Loucy (cell line): ENCODE measurements at regions not wholly inside any gene's neighbourhood (a gene's known extent, or its start where the extent isn't known, plus 50 kb on each side); places are given as distances from the start of the nearest gene placed in this dataset.

Source experiments
- H2AFZ ChIP-seq: fragments of 200-600 bp; sonication (generic); 2 replicates; pipeline ENCODE4 v1.6.0; 2016; ENCODE audit warnings: antibody characterized with exemption, mild to moderate bottlenecking, low read length, moderate library complexity
- H3F3A ChIP-seq: fragments of 200-600 bp; 2 replicates; pipeline ENCODE4 v1.6.0; 2016; ENCODE audit warnings: antibody characterized with exemption, low read depth, mild to moderate bottlenecking
- H3K27me3 ChIP-seq: fragments of 200-600 bp; sonication (generic); 2 replicates; pipeline ENCODE4 v1.6.1; 2014; ENCODE audit warnings: low read length, mild to moderate bottlenecking; ENCODE audit not compliant: insufficient read depth, poor library complexity, severe bottlenecking
- H3K36me3 ChIP-seq: fragments of 200-600 bp; sonication (generic); 2 replicates; pipeline ENCODE4 v1.6.1; 2016; ENCODE audit warnings: low read length; ENCODE audit not compliant: insufficient read depth
- H3K4me1 ChIP-seq: fragments of 200-600 bp; sonication (generic); 2 replicates; pipeline ENCODE4 v1.5.1; 2014; ENCODE audit warnings: low read length, mild to moderate bottlenecking; ENCODE audit not compliant: insufficient read depth, poor library complexity, severe bottlenecking
- H3K4me2 ChIP-seq: fragments of 200-600 bp; sonication (generic); 2 replicates; pipeline ENCODE4 v1.6.0; 2014; ENCODE audit warnings: antibody characterized with exemption, low read length, low read depth, mild to moderate bottlenecking; ENCODE audit not compliant: poor library complexity, severe bottlenecking
- H3K4me3 ChIP-seq: fragments of 200-600 bp; sonication (generic); 2 replicates; pipeline ENCODE4 v1.5.1; 2014; ENCODE audit warnings: low read length, mild to moderate bottlenecking, mixed read lengths; ENCODE audit not compliant: poor library complexity, severe bottlenecking
- H3K79me2 ChIP-seq: fragments of 200-600 bp; sonication (generic); 2 replicates; pipeline ENCODE4 v1.6.1; 2014; ENCODE audit warnings: low read length; ENCODE audit not compliant: insufficient read depth
- H3K9ac ChIP-seq: fragments of 200-600 bp; sonication (generic); 2 replicates; pipeline ENCODE4 v1.6.0; 2014; ENCODE audit warnings: mild to moderate bottlenecking, low read depth, low read length, moderate library complexity; ENCODE audit not compliant: poor library complexity, severe bottlenecking
- H3K9me2 ChIP-seq: fragments of 200-600 bp; sonication (generic); replicated peaks from 2 replicates; pipeline ENCODE4 v1.6.1; 2016; ENCODE audit warnings: low read depth, low read length, mixed read lengths
- H3K9me3 ChIP-seq: fragments of 200-600 bp; sonication (generic); 2 replicates; pipeline ENCODE4 v1.6.1; 2014; ENCODE audit warnings: mild to moderate bottlenecking, antibody characterized with exemption, low read length, low read depth; ENCODE audit not compliant: insufficient read depth
- H4K20me1 ChIP-seq: fragments of 200-600 bp; sonication (generic); 2 replicates; pipeline ENCODE4 v1.6.0; 2014; ENCODE audit warnings: antibody characterized with exemption, low read length, mild to moderate bottlenecking; ENCODE audit not compliant: insufficient read depth, poor library complexity, severe bottlenecking
- CTCF ChIP-seq: fragments of 200-600 bp; sonication (generic); conservative IDR thresholded peaks from 2 replicates; pipeline ENCODE4 v1.5.1; 2014; ENCODE audit warnings: mild to moderate bottlenecking, antibody characterized with exemption, low read length
- EZH2phosphoT487 ChIP-seq: fragments of 200-600 bp; IDR thresholded peaks from 2 replicates; pipeline ENCODE4 v1.6.1; 2018; ENCODE audit warnings: antibody characterized with exemption, mild to moderate bottlenecking, moderate library complexity, borderline replicate concordance

GRCh38 chr3:28901018-28901417 is 379.9 kb upstream of the RBMS3 start:
- Histone ChIP-seq H3K79me2 (no peaks in the 10 kb centered on the region), H3K9ac (no peak overlapping the region), H3K4me1 (peaks cover 26% of the 10 kb centered on the region), H3K9me2 (no peaks in the 10 kb centered on the region; the same call in 1 of the 2 replicates), H3K4me2 (no peak overlapping the region), H4K20me1 (no peaks in the 10 kb centered on the region), H2AFZ (no peak overlapping the region), H3K9me3 (no peaks in the 10 kb centered on the region), H3F3A (no peaks in the 10 kb centered on the region), H3K27me3 (no peaks in the 10 kb centered on the region), H3K4me3 (no peak overlapping the region), H3K36me3 (no peaks in the 10 kb centered on the region)
- no peak for TF ChIP-seq CTCF
- TF ChIP-seq EZH2phosphoT487: no peak

GRCh38 chr3:28903171-28903601 is 377.7 kb upstream of the RBMS3 start:
- H3K9ac ChIP-seq: no peak overlapping the region
- H3K27me3 ChIP-seq: no peaks in the 10 kb centered on the region
- H3K9me2 ChIP-seq: no peaks in the 10 kb centered on the region; the same call in 1 of the 2 replicates
- H2AFZ ChIP-seq: no peak overlapping the region
- H3K9me3 ChIP-seq: no peaks in the 10 kb centered on the region
- H3K79me2 ChIP-seq: no peaks in the 10 kb centered on the region
- no peaks in the 10 kb centered on the region for H3F3A ChIP-seq
- no peak overlapping the region for H3K4me3 ChIP-seq
- no peaks in the 10 kb centered on the region for H4K20me1 ChIP-seq
- H3K4me2 ChIP-seq: no peak overlapping the region
- no peak for TF ChIP-seq EZH2phosphoT487
- TF ChIP-seq CTCF: no peak
- no peaks in the 10 kb centered on the region for H3K36me3 ChIP-seq
- H3K4me1 ChIP-seq: peaks cover 44% of the 10 kb centered on the region

DNA sequence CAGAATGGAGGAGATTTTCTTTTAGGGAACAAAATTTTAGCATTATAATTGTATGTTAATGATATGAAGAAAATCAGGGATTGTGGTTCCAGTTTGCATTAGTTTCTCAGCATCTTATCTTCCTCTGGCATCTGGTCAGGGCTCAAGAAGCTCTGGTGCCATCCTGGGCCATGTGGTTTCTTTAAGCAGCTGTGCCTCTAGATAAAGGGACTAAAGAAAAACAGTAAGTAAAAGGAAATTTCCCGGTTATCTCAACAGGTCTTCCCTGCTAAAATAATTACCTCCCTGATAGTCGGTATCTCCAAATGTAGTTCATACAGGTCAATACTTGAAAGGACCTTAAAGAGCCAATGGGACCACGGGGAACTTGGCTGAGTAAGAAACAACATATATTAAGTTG is 375.1 kb upstream of the RBMS3 start:
- no peaks in the 10 kb centered on the region for H3K27me3 ChIP-seq
- no peak overlapping the region for H3K9ac ChIP-seq
- no peak for TF ChIP-seq EZH2phosphoT487
- no peak for TF ChIP-seq CTCF
- peaks cover 44% of the 10 kb centered on the region for H3K4me1 ChIP-seq
- no peaks in the 10 kb centered on the region for H3K9me3 ChIP-seq
- no peaks in the 10 kb centered on the region for H3K79me2 ChIP-seq
- H3K36me3 ChIP-seq: no peaks in the 10 kb centered on the region
- H3K4me3 ChIP-seq: peak overlapping the region; percentile 14
- no peak overlapping the region for H2AFZ ChIP-seq
- H3K9me2 ChIP-seq: no peaks in the 10 kb centered on the region
- no peaks in the 10 kb centered on the region for H3F3A ChIP-seq
- H3K4me2 ChIP-seq: peak overlapping the region; percentile 51
- no peaks in the 10 kb centered on the region for H4K20me1 ChIP-seq
